Osteoblast (primary cell): ENCODE measurements at regions not wholly inside any gene's neighbourhood (a gene's known extent, or its start where the extent isn't known, plus 50 kb on each side); places are given as distances from the start of the nearest gene placed in this dataset.
A peak's percentile ranks its signal among the peaks of the same experiment; 100 is the strongest.

ENCODE experiments used
- DNase-seq: peaks from one replicate; pipeline ENCODE4 v3.0.0; 2011; ENCODE audit warnings: low spot score, mixed read lengths; ENCODE audit not compliant: insufficient read length; ENCODE audit errors: missing footprints
- H2AFZ ChIP-seq: 2 replicates; pipeline ENCODE4 v1.6.0; 2011; ENCODE audit warnings: mild to moderate bottlenecking, low read length
- H3K27ac ChIP-seq: 2 replicates; pipeline ENCODE4 v1.5.1; 2011; ENCODE audit warnings: mild to moderate bottlenecking, low read depth, low read length, moderate library complexity
- H3K27me3 ChIP-seq: 2 replicates; pipeline ENCODE4 v1.6.0; 2012; ENCODE audit warnings: mild to moderate bottlenecking, control low read depth, inconsistent platforms, low read length, moderate library complexity; ENCODE audit not compliant: insufficient read depth
- H3K36me3 ChIP-seq: 2 replicates; pipeline ENCODE4 v1.5.1; 2011; ENCODE audit warnings: mild to moderate bottlenecking, low read length, control low read depth, moderate library complexity; ENCODE audit not compliant: insufficient read depth
- H3K4me1 ChIP-seq: 2 replicates; pipeline ENCODE4 v1.5.1; 2011; ENCODE audit warnings: mild to moderate bottlenecking, low read length, control low read depth, moderate library complexity; ENCODE audit not compliant: insufficient read depth
- H3K4me2 ChIP-seq: 2 replicates; pipeline ENCODE4 v1.6.0; 2011; ENCODE audit warnings: mild to moderate bottlenecking, low read length; ENCODE audit not compliant: insufficient read depth
- H3K4me3 ChIP-seq: fragments of 200-600 bp; sonication (generic); 3 replicates; pipeline ENCODE4 v1.5.1; 2012; ENCODE audit warnings: mild to moderate bottlenecking, low read length, inconsistent platforms; ENCODE audit not compliant: insufficient read depth
- H3K79me2 ChIP-seq: 2 replicates; pipeline ENCODE4 v1.6.0; 2012; ENCODE audit warnings: mild to moderate bottlenecking, low read length, control low read depth, inconsistent platforms; ENCODE audit not compliant: insufficient read depth
- H3K9me3 ChIP-seq: 2 replicates; pipeline ENCODE4 v1.5.1; 2011; ENCODE audit warnings: low read depth, low read length, control low read depth
- H4K20me1 ChIP-seq: 2 replicates; pipeline ENCODE4 v1.6.0; 2012; ENCODE audit warnings: mild to moderate bottlenecking, low read length, control low read depth; ENCODE audit not compliant: insufficient read depth
- TF ChIP-seq, protein P1 (sequence below): IDR thresholded peaks from 2 replicates; pipeline ENCODE4 v1.5.1; 2011; ENCODE audit warnings: mild to moderate bottlenecking, low read depth, low read length, moderate library complexity; ENCODE audit errors: extremely low read depth

DNA sequence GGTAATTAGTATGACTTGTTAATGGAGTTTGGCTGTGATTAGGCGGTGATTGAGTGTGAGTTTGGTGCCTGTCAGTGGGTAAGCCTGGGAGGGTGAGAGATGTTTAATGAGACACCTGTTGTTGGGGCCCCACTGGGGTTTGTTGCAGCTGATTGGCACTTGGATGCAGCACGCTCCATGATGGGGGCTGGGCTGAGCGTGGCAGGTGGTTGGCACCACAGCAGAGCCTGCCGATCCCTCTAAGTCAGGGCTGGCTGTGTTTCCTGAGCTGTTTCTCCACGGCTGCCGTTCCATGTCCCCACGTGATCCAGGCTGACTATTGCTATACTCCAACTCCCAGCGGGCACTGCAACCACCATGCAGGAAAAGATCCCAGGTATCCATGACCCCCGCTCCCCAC, 93.5 kb upstream of the ARRDC4 start:
- TF ChIP-seq, protein P1, sequence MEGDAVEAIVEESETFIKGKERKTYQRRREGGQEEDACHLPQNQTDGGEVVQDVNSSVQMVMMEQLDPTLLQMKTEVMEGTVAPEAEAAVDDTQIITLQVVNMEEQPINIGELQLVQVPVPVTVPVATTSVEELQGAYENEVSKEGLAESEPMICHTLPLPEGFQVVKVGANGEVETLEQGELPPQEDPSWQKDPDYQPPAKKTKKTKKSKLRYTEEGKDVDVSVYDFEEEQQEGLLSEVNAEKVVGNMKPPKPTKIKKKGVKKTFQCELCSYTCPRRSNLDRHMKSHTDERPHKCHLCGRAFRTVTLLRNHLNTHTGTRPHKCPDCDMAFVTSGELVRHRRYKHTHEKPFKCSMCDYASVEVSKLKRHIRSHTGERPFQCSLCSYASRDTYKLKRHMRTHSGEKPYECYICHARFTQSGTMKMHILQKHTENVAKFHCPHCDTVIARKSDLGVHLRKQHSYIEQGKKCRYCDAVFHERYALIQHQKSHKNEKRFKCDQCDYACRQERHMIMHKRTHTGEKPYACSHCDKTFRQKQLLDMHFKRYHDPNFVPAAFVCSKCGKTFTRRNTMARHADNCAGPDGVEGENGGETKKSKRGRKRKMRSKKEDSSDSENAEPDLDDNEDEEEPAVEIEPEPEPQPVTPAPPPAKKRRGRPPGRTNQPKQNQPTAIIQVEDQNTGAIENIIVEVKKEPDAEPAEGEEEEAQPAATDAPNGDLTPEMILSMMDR, result no peak
- H3K27me3 ChIP-seq, result no peaks in the 10 kb centered on the region
- DNase-seq, result no peak

DNA sequence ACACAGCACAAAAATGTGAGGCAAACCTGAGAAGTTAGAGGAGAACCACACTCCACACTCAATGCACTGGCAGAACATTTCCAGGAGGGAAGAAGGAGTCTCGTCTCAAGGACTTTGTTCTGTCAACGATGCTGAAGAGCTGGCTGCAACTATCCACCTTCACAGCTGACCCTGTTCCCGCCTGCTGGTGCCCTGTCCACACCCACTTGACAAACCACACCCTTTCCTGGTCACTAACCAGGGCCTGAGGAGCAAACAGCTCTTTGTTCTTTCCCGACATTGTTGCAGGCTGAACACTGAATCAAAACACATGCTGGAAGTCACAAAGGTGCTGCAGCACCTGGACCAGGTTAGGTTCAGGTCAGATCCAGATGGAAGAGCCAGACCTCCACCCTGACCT, 92.6 kb upstream of the ARRDC4 start:
- Histone ChIP-seq H3K4me3 (no peak overlapping the region), H3K79me2 (no peaks in the 10 kb centered on the region), H3K27ac (no peak overlapping the region), H3K4me1 (no peaks in the 10 kb centered on the region), H3K27me3 (no peaks in the 10 kb centered on the region), H4K20me1 (no peaks in the 10 kb centered on the region), H3K4me2 (no peak overlapping the region), H2AFZ (no peak overlapping the region), H3K36me3 (no peaks in the 10 kb centered on the region), H3K9me3 (no peaks in the 10 kb centered on the region)
- TF ChIP-seq, protein P1, result no peak
- no peak for DNase-seq

More for the DNA sequence above, 93.5 kb upstream of the ARRDC4 start:
- H4K20me1 ChIP-seq, result no peaks in the 10 kb centered on the region
- no peak overlapping the region for H3K27ac ChIP-seq
- no peaks in the 10 kb centered on the region for H3K79me2 ChIP-seq
- no peak overlapping the region for H3K4me3 ChIP-seq
- H3K4me2 ChIP-seq, result no peak overlapping the region
- H3K36me3 ChIP-seq, result no peaks in the 10 kb centered on the region
- H2AFZ ChIP-seq, result no peak overlapping the region
- no peaks in the 10 kb centered on the region for H3K9me3 ChIP-seq
- H3K4me1 ChIP-seq, result no peaks in the 10 kb centered on the region

DNA sequence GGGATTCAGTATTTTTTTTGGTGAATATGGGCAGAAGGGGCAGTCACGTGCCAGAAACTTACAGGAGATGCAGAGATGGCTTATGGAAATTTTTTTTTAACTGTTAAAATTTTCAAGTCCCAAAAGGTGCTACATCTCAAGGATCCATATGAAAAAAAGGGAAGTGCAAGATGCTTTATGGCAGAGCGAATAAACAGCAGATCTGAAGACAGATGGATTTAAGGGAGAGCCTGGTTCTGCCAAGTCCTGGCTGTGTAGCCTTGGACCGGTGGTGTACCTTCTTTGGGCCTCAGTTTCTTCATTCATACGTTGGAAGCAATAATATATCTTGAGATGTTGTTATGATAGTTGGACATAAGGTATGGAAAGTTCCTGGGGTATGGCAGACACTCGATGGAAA, 91.5 kb upstream of the ARRDC4 start:
- TF ChIP-seq, protein P1, result no peak
- H2AFZ ChIP-seq, result no peak overlapping the region
- no peaks in the 10 kb centered on the region for H3K27me3 ChIP-seq
- H3K79me2 ChIP-seq, result no peaks in the 10 kb centered on the region
- H3K4me1 ChIP-seq, result no peaks in the 10 kb centered on the region
- H4K20me1 ChIP-seq, result no peaks in the 10 kb centered on the region
- H3K4me2 ChIP-seq, result no peak overlapping the region
- H3K9me3 ChIP-seq, result no peaks in the 10 kb centered on the region
- no peak overlapping the region for H3K4me3 ChIP-seq
- no peak for DNase-seq
- H3K36me3 ChIP-seq, result no peaks in the 10 kb centered on the region
- no peak overlapping the region for H3K27ac ChIP-seq

DNA sequence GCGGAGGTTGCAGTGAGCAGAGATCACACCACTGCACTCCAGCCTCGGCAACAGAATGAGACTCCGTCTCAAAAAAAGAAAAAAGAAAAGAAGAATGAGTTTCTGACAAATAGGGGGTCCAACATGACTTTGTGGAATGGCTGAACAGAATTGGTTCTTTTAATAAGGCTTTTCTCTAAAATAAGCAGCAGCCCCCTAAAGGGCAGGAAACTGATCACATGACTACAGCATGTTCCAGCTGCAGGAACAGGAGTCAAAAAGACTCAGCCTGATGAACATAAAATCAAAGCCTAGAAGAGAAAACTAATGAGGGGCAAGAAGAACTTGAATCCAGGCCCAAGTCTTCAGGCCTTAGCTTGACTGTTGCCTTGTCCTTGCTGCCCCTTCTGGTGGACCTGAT, 89.7 kb upstream of the ARRDC4 start:
- TF ChIP-seq, protein P1, result no peak
- H3K27ac ChIP-seq, result no peak overlapping the region
- peak; percentile 50 for DNase-seq
- H3K79me2 ChIP-seq, result no peaks in the 10 kb centered on the region
- no peaks in the 10 kb centered on the region for H3K27me3 ChIP-seq
- no peaks in the 10 kb centered on the region for H3K4me1 ChIP-seq
- no peaks in the 10 kb centered on the region for H3K9me3 ChIP-seq
- no peak overlapping the region for H3K4me2 ChIP-seq
- no peak overlapping the region for H2AFZ ChIP-seq
- no peaks in the 10 kb centered on the region for H3K36me3 ChIP-seq
- no peaks in the 10 kb centered on the region for H4K20me1 ChIP-seq
- H3K4me3 ChIP-seq, result no peak overlapping the region
